ENCODE measurements at regions not wholly inside any gene's neighbourhood (a gene's known extent, or its start where the extent isn't known, plus 50 kb on each side); places are given as distances from the start of the nearest gene placed in this dataset.

- no peaks in the 10 kb centered on the region for H3K36me3 ChIP-seq (ENCODE audit: control insufficient read depth, low read depth, low read length)
- H3K27me3 ChIP-seq (ENCODE audit: control insufficient read depth, insufficient read depth, low read length) = no peaks in the 10 kb centered on the region
- H3K27ac ChIP-seq (ENCODE audit: low read length) = no peak overlapping the region
- H3K9ac ChIP-seq (ENCODE audit: low read length) = no peak overlapping the region
- H3K9me3 ChIP-seq (ENCODE audit: control insufficient read depth, low read depth, low read length) = no peaks in the 10 kb centered on the region
- no peaks in the 10 kb centered on the region for H3K4me1 ChIP-seq (ENCODE audit: control insufficient read depth, low read depth, low read length)
- no peak overlapping the region for H3K4me3 ChIP-seq (ENCODE audit: low read length)
Observed at GRCh38 chr13:64985075-64985474, 2245.1 kb downstream of the PCDH9 start.

- Histone ChIP-seq H3K36me3 (ENCODE audit: control insufficient read depth, low read depth, low read length) (no peaks in the 10 kb centered on the region), H3K4me3 (ENCODE audit: low read length) (no peak overlapping the region), H3K27ac (ENCODE audit: low read length) (no peak overlapping the region), H3K9me3 (ENCODE audit: control insufficient read depth, low read depth, low read length) (no peaks in the 10 kb centered on the region), H3K27me3 (ENCODE audit: control insufficient read depth, insufficient read depth, low read length) (no peaks in the 10 kb centered on the region), H3K4me1 (ENCODE audit: control insufficient read depth, low read depth, low read length) (no peaks in the 10 kb centered on the region), H3K9ac (ENCODE audit: low read length) (no peak overlapping the region)
Observed at GRCh38 chr13:64962404-64962803, 2267.7 kb downstream of the PCDH9 start.

DNA sequence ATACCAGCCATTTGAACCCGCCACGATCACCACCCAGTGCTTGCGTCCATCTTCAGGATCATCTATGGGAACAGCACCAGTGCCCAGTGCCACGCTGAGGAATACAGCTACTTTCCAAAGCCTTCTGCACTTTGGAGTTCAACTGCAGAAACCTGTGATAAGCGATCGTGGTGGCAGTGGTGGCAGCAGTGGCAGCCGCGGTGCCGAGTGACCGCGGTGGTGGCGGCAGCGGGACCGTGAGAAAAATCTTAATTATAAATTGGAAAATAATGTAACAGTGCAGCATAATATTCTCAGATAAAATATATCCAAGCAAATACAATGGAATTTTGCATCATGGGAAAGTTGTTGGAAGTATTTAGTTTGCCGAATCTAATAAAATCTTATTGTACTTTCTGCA is 2270.9 kb downstream of the PCDH9 start:
- H3K9ac ChIP-seq (ENCODE audit: low read length) = no peak overlapping the region
- H3K4me3 ChIP-seq (ENCODE audit: low read length) = no peak overlapping the region
- no peaks in the 10 kb centered on the region for H3K27me3 ChIP-seq (ENCODE audit: control insufficient read depth, insufficient read depth, low read length)
- H3K27ac ChIP-seq (ENCODE audit: low read length) = no peak overlapping the region
- no peaks in the 10 kb centered on the region for H3K36me3 ChIP-seq (ENCODE audit: control insufficient read depth, low read depth, low read length)
- no peaks in the 10 kb centered on the region for H3K9me3 ChIP-seq (ENCODE audit: control insufficient read depth, low read depth, low read length)
- no peaks in the 10 kb centered on the region for H3K4me1 ChIP-seq (ENCODE audit: control insufficient read depth, low read depth, low read length)

DNA sequence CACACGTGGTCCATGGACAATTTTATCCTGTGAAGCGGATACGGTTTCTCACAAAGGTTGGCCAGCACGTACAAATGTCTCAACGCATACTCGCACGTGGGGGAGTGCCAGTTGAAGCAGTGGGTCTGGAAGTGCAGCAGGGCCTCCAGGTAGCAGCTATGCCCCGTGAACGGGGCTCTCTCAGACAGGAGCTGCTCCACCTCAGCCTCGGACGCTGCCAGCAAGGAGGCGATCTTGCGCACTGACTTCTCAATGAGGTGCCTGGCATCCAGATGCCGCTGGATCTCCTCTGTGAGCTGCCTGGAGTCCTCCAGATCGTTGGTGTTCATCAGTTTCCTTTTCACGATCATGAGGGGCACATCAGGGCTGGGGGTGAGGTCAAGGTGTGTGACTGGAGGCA is 2272.0 kb downstream of the PCDH9 start:
- H3K27ac ChIP-seq (ENCODE audit: low read length) = no peak overlapping the region

GRCh38 chr13:64938660-64939059 is 2291.5 kb downstream of the PCDH9 start:
- no peak overlapping the region for H3K4me3 ChIP-seq (ENCODE audit: low read length)
- H3K4me1 ChIP-seq (ENCODE audit: control insufficient read depth, low read depth, low read length) = no peaks in the 10 kb centered on the region
- no peak overlapping the region for H3K27ac ChIP-seq (ENCODE audit: low read length)
- H3K9me3 ChIP-seq (ENCODE audit: control insufficient read depth, low read depth, low read length) = no peaks in the 10 kb centered on the region
- no peak overlapping the region for H3K9ac ChIP-seq (ENCODE audit: low read length)
- no peaks in the 10 kb centered on the region for H3K27me3 ChIP-seq (ENCODE audit: control insufficient read depth, insufficient read depth, low read length)
- H3K36me3 ChIP-seq (ENCODE audit: control insufficient read depth, low read depth, low read length) = no peaks in the 10 kb centered on the region

More for the DNA sequence above, 2272.0 kb downstream of the PCDH9 start:
- Histone ChIP-seq H3K9me3 (ENCODE audit: control insufficient read depth, low read depth, low read length) (no peaks in the 10 kb centered on the region), H3K27me3 (ENCODE audit: control insufficient read depth, insufficient read depth, low read length) (no peaks in the 10 kb centered on the region), H3K4me3 (ENCODE audit: low read length) (no peak overlapping the region), H3K4me1 (ENCODE audit: control insufficient read depth, low read depth, low read length) (no peaks in the 10 kb centered on the region), H3K9ac (ENCODE audit: low read length) (no peak overlapping the region), H3K36me3 (ENCODE audit: control insufficient read depth, low read depth, low read length) (no peaks in the 10 kb centered on the region)

DNA sequence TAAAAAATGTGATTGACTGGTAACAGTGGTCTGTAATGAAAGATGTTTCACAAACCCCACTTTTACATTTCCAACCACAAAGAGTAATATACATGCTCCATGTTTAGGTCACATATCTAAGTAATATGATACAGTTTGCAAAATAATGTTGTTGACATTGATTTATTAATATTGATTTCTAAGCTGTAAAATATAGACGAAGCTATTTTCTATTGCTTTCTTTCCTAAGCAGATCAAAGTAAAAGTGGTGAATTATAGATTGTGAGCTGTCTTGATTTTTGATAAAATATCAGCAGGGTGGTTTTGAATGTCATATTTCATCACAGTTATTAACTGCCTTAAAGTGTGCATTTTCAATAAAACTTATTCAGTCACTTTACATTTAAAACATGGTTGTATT is 2292.8 kb downstream of the PCDH9 start:
- no peaks in the 10 kb centered on the region for H3K36me3 ChIP-seq (ENCODE audit: control insufficient read depth, low read depth, low read length)
- H3K9ac ChIP-seq (ENCODE audit: low read length) = no peak overlapping the region
- H3K9me3 ChIP-seq (ENCODE audit: control insufficient read depth, low read depth, low read length) = no peaks in the 10 kb centered on the region
- no peaks in the 10 kb centered on the region for H3K27me3 ChIP-seq (ENCODE audit: control insufficient read depth, insufficient read depth, low read length)
- no peak overlapping the region for H3K27ac ChIP-seq (ENCODE audit: low read length)
- H3K4me1 ChIP-seq (ENCODE audit: control insufficient read depth, low read depth, low read length) = no peaks in the 10 kb centered on the region
- no peak overlapping the region for H3K4me3 ChIP-seq (ENCODE audit: low read length)

DNA sequence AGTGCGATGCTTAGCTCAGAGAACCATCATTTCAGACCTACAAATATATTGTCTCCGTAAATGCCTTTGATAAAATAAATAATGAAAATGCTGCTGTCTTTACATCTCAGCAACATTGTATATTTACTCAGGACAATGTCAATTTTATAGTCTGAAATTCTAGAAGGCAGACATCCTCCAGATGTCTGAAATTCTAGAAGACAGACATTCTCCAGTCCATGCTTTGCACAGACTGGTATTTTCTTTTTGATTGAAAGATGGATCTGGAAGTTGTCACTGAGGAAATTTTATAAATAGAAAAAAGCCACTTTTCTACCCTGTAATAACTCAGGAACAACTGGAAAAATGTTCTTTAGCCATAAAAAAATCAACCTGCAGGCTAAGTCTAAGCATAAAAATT is 2293.3 kb downstream of the PCDH9 start:
- H3K36me3 ChIP-seq (ENCODE audit: control insufficient read depth, low read depth, low read length) = no peaks in the 10 kb centered on the region

GRCh38 chr13:64935441-64935840 is 2294.7 kb downstream of the PCDH9 start:
- no peak overlapping the region for H3K27ac ChIP-seq (ENCODE audit: low read length)
- no peaks in the 10 kb centered on the region for H3K27me3 ChIP-seq (ENCODE audit: control insufficient read depth, insufficient read depth, low read length)

More for the DNA sequence above, 2293.3 kb downstream of the PCDH9 start:
- Histone ChIP-seq H3K27ac (ENCODE audit: low read length) (no peak overlapping the region), H3K4me3 (ENCODE audit: low read length) (no peak overlapping the region), H3K27me3 (ENCODE audit: control insufficient read depth, insufficient read depth, low read length) (no peaks in the 10 kb centered on the region), H3K9ac (ENCODE audit: low read length) (no peak overlapping the region), H3K4me1 (ENCODE audit: control insufficient read depth, low read depth, low read length) (no peaks in the 10 kb centered on the region), H3K9me3 (ENCODE audit: control insufficient read depth, low read depth, low read length) (no peaks in the 10 kb centered on the region)

DNA sequence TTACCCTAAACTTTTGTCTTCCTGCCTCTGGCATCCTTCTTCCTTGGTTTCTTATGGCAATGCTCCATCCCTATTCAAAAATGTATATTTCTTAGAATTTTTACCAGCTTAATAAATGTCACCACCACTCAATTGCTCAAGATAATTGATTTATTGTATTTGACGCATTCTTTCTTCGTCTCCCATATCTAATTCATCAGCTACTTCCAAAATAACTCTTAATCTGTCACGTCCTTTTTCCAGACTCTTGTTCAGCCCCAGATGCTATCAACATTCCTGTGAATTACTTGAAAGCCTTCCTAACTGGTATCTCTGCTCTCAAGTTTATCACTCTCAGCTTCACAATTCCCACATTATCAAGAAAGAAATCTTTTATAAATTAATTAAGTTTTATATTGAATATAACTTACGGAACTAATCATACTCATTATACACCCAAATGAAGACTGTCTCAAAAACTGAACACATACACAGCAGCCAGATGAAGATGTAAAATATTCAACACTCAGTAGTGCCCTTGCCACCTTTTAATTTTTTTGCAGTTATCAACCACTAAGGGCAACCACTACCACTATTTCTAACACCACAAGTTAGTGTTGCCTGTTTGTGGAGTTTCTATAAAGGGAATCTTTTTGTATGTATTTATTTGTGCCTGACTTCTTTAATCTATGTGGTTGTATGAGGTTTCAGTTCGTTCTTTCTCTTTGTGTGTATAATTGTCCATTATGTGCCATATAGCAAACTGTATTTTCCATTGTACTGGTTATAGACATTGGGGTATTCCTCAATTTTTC is 2295.4 kb downstream of the PCDH9 start:
- Histone ChIP-seq H3K9me3 (ENCODE audit: control insufficient read depth, low read depth, low read length) (no peaks in the 10 kb centered on the region), H3K4me3 (ENCODE audit: low read length) (no peak overlapping the region), H3K4me1 (ENCODE audit: control insufficient read depth, low read depth, low read length) (no peaks in the 10 kb centered on the region), H3K36me3 (ENCODE audit: control insufficient read depth, low read depth, low read length) (no peaks in the 10 kb centered on the region), H3K27me3 (ENCODE audit: control insufficient read depth, insufficient read depth, low read length) (no peaks in the 10 kb centered on the region), H3K9ac (ENCODE audit: low read length) (no peak overlapping the region), H3K27ac (ENCODE audit: low read length) (no peak overlapping the region)

More at GRCh38 chr13:64935441-64935840, 2294.7 kb downstream of the PCDH9 start:
- H3K4me3 ChIP-seq (ENCODE audit: low read length) = no peak overlapping the region
- H3K36me3 ChIP-seq (ENCODE audit: control insufficient read depth, low read depth, low read length) = no peaks in the 10 kb centered on the region
- H3K4me1 ChIP-seq (ENCODE audit: control insufficient read depth, low read depth, low read length) = no peaks in the 10 kb centered on the region
- no peak overlapping the region for H3K9ac ChIP-seq (ENCODE audit: low read length)
- no peaks in the 10 kb centered on the region for H3K9me3 ChIP-seq (ENCODE audit: control insufficient read depth, low read depth, low read length)

DNA sequence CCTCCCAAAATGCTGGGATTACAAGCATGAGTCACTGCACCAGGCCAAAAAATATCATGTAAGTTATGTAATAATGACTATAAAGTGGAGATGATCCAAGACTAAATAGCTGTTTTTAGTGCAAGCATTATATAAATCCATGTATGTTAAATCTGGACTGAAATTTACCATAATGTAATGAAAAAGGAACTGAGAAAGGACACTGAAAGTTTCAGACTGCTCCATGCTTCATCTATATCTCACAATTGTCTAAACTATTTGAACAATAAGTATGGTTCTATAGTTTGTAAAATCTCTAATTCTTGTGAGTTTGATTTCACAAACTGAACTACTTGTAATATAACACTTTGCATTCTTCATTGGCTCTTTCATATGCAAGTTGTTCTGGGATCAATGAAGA is 2299.5 kb downstream of the PCDH9 start:
- Histone ChIP-seq H3K27ac (ENCODE audit: low read length) (no peak overlapping the region), H3K36me3 (ENCODE audit: control insufficient read depth, low read depth, low read length) (no peaks in the 10 kb centered on the region), H3K4me3 (ENCODE audit: low read length) (no peak overlapping the region)

GRCh38 chr13:64928696-64929499 is 2301.2 kb downstream of the PCDH9 start:
- no peak overlapping the region for H3K4me3 ChIP-seq (ENCODE audit: low read length)
- H3K9me3 ChIP-seq (ENCODE audit: control insufficient read depth, low read depth, low read length) = no peaks in the 10 kb centered on the region
- H3K27me3 ChIP-seq (ENCODE audit: control insufficient read depth, insufficient read depth, low read length) = no peaks in the 10 kb centered on the region
- H3K9ac ChIP-seq (ENCODE audit: low read length) = no peak overlapping the region
- no peak overlapping the region for H3K27ac ChIP-seq (ENCODE audit: low read length)
- H3K36me3 ChIP-seq (ENCODE audit: control insufficient read depth, low read depth, low read length) = no peaks in the 10 kb centered on the region
- H3K4me1 ChIP-seq (ENCODE audit: control insufficient read depth, low read depth, low read length) = no peaks in the 10 kb centered on the region

More for the DNA sequence above, 2299.5 kb downstream of the PCDH9 start:
- Histone ChIP-seq H3K9ac (ENCODE audit: low read length) (no peak overlapping the region), H3K27me3 (ENCODE audit: control insufficient read depth, insufficient read depth, low read length) (no peaks in the 10 kb centered on the region), H3K9me3 (ENCODE audit: control insufficient read depth, low read depth, low read length) (no peaks in the 10 kb centered on the region), H3K4me1 (ENCODE audit: control insufficient read depth, low read depth, low read length) (no peaks in the 10 kb centered on the region)
